HL-60/S4 (cell line): ENCODE measurements at regions not wholly inside any gene's neighbourhood (a gene's known extent, or its start where the extent isn't known, plus 50 kb on each side); places are given as distances from the start of the nearest gene placed in this dataset.

Experiments used
- in situ Hi-C: fragments of 300-500 bp; cut with MboI; formaldehyde crosslinking; loops from 2 replicates; pipeline ENCODE4 v1.14.3; 2022; ENCODE audit warnings: low sequenced_read_pairs

- in situ Hi-C loops: loop anchor here (10.0 kb wide), 1 partner anchor 243 kb away; no protein-coding TSS in a partner anchor
These were observed 61.0 kb downstream of the GTPBP8 start for GRCh38 chr3:113051787-113052186.

DNA sequence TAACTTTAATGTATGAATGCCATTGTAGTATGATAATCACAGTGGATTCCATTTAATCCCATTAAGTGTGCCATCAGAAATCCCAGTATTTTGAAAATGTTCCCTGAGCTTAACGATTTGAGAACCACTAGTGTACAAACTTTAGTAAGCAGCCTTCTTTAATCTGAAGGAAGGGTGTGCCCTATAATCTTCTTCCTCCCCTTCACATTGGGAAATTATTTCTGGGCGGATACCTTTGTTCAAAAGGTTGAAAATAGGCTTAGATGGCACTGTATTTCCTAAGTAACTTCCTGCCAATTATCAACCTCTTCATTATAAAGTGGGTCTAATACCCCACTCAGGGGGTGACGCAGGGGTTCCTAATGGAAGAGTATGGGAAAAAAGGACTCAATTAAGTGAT lies 62.4 kb downstream of the GTPBP8 start:
- in situ Hi-C loops: loop anchor here (10.0 kb wide), 1 partner anchor 242 kb away; no protein-coding TSS in a partner anchor

- in situ Hi-C loops: loop anchor here (10.0 kb wide), 1 partner anchor 240 kb away; no protein-coding TSS in a partner anchor
These were observed 63.8 kb downstream of the GTPBP8 start for GRCh38 chr3:113054552-113054951.

- in situ Hi-C loops: loop anchor here (10.0 kb wide), 1 partner anchor 240 kb away; no protein-coding TSS in a partner anchor
These were observed 64.4 kb downstream of the GTPBP8 start for GRCh38 chr3:113055201-113055600.

DNA sequence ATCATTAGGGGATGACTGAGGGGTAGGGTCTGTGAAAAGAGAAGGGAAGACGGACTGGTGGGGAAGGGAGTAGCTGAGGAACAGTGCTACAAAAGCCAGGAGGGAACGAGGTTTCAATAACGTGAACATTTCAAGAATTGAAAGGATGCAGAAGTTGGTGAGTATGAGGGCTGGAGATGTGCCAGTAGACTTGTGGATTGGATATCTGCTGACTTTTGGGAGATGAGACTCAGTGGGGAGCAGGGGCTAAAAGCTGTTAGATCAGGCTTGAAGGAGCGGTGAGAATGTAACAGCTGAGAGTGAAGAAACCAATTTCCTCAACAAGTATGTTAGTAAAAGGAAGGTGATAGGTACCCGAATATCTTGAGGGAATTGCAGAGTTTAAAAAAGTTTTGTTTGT lies 65.2 kb downstream of the GTPBP8 start:
- in situ Hi-C loops: loop anchor here (10.0 kb wide), 1 partner anchor 239 kb away; no protein-coding TSS in a partner anchor

- in situ Hi-C loops: loop anchor here (10.0 kb wide), 1 partner anchor 238 kb away; no protein-coding TSS in a partner anchor
These were observed 66.3 kb downstream of the GTPBP8 start for GRCh38 chr3:113057117-113057516.

GRCh38 chr3:113058188-113058587 lies 67.4 kb downstream of the GTPBP8 start:
- in situ Hi-C loops: loop anchor here (10.0 kb wide), 1 partner anchor 237 kb away; no protein-coding TSS in a partner anchor

DNA sequence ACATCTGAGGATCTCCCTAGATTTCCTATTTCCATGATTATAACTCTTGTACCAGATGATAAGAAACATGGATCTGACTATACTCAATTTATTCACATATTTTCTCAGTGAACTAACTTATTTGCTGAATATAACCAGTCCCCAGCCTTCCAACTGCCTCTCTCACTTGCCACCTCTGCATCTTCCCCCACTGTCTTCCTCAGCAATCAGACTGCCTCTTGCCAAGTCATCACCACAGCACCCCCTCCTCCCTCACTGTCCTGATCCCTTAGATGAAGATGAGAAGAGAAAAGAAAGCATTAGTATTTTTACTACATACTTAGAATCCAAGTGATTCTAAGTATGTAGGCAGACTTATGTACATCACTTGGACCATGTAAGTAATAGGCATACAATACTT lies 71.9 kb downstream of the GTPBP8 start:
- in situ Hi-C loops: no loop called here

DNA sequence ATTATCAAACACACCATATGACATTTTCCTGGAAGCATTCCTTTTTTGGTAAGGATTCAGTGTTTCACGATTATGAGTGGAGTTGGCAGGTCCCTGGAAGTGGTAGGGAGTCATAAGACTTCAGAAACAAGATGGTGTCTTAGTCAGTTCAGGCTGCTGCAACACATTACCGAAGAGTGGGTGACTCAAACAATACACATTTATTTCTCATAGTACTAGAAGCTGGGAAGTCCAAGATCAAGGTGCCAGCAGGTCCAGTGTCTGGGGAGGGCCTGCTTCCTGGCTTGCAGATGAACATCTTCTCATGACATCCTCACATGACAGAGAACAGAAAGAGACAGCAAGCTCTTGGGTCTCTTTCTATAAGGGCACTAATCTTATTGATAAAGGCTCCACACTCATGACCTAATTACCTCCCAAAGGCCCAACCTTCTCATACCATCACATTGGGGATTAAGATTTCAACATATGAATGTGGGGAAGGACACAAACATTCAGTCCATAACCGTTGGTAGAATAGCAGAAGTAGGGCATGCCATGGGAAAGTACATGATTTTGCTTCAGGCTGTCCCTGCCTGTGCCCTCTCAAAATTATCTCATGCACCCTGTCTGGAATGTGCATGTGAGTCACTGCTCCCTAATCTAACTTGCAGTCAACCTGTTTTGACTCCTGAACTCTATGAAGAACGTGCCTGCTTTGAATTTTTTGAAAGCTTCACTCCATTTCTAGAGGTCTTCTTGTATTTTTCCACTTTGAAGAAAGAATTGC lies 72.5 kb downstream of the GTPBP8 start:
- in situ Hi-C loops: no loop called here

- in situ Hi-C loops: no loop called here
These were observed 73.4 kb downstream of the GTPBP8 start for GRCh38 chr3:113064183-113064582.

DNA sequence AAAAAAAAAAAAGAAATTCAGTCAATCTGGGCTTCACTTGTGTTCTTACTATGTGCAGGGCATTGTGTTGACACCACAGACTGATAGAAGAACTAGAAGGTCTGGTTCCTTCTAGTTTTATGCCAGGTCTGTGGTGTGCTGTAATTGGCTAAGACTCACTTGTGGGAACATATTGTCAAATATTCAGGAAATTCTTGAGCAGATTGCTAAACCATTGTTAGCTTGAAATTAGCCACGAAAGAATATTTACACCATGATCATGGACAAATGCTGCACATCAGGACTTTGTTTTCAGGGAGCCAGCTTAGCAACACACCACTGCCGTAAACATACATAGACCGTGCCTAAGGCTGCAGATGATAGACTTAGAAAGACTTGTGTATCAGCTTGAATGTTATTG lies 74.6 kb downstream of the GTPBP8 start:
- in situ Hi-C loops: no loop called here

- in situ Hi-C loops: no loop called here
These were observed 79.4 kb downstream of the GTPBP8 start for GRCh38 chr3:113070072-113070640.

DNA sequence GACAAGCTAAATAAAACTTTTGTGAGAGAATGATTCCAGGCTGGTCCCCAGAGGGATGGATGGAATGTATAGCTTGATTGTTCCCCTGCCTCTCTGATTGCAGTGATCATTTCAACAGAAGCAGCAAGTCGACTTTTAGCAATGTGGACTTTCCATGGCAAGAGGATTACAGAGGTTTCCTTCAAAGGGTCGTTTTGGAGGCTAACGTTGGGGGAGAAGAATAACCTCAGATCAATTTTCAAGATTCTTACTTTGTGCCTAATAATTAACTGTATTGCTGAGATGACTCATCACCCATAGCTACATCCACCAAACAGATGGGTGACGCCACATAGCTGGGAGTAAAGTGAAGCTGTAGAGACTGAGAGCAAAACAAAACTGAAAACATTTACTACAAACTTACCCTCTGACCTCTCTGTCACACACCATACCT lies 79.9 kb downstream of the GTPBP8 start:
- in situ Hi-C loops: no loop called here

DNA sequence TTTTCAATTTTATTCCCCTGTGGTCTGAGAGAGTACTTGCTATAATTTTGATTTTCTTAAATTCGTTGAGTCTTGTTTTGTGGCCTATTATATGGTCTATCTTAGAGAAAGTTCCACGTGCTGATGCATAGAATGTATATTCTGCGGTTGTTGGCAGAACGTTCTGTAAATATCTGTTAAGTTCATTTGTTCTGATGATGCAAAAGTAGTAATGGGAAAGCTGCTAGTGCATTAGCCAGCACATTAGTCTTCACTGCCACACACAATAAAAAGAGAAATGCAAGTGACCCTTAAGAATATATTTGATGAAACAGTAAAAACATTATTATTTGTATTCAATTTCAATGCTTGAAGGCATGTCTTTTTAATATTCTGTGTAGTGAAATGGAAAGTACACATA lies 84.8 kb downstream of the GTPBP8 start:
- in situ Hi-C loops: no loop called here

DNA sequence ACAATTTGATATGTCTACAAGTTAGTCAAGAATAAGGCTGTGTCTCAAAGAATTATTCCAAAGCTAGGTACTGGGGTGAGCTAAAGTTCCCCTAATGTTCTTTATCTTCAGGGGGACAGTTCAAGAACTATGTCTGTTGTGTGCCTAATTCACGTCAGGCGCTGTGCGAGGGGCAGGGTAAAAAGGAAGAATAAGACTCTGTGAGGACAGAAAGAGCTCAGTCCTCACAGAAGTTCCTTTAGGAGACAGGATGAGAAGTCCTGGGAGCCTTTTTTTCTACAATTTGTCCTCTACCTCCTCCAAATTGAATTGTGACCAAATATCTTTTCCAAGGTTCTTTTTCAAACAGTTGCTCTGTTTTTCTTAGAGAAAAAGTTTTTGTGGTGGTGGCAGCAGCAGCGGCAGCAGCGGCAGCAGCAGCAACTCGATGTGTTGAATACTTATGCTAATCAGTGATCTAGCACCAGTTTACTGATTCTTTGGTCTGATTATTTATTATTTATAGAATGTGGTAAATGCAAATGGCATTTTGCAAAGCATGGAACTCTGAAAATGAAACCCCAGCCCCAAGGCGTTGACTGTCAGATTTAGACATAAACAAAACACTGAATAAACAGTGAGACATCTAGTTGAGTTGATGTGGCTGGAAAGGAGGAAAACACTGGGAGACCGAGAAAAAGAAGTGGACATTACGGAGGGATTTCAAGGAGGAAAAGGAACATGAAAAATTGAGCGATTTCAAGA lies 88.6 kb downstream of the GTPBP8 start:
- in situ Hi-C loops: no loop called here

DNA sequence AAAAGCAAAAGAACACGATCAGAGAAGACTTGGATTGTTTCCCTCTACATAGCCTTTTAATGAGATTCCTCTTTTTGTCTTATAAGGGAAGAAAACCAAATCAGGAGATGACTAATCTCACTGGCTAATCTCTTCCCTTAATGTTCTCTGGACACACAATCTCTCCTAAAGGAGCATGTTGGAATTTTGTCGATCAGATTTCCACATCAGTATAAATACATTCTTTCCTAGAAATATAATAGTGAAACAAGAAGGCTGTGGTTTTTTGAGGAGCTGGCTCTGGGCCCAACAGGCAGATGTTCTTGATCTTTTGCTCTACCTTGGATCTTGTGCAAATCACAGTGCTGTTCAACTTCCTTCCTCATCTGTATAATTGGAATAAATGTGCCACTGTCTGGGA lies 94.0 kb downstream of the GTPBP8 start:
- in situ Hi-C loops: no loop called here

- in situ Hi-C loops: no loop called here
These were observed 96.0 kb downstream of the GTPBP8 start for GRCh38 chr3:113086560-113087461.

DNA sequence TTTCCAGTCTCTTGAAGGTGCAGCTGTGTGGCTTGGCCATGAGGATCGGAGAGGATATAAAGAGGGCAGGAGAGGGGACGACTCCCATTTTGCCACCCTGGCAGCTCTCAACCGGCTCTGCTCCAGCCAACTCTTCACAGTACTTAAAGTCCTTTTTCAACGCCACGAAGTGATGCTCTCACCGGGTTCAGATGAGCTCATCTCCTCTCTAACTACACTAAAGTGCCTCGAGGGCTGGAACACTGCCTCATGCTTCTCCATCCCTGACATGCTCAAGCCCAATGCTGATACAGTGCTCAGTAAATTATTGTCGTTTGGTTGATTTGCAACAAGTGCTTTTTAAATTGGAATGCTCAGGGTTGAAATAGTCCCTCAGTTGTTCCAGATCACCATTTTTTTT lies 97.8 kb downstream of the GTPBP8 start:
- in situ Hi-C loops: no loop called here

- in situ Hi-C loops: no loop called here
These were observed 100.6 kb downstream of the GTPBP8 start for GRCh38 chr3:113091417-113091816.

DNA sequence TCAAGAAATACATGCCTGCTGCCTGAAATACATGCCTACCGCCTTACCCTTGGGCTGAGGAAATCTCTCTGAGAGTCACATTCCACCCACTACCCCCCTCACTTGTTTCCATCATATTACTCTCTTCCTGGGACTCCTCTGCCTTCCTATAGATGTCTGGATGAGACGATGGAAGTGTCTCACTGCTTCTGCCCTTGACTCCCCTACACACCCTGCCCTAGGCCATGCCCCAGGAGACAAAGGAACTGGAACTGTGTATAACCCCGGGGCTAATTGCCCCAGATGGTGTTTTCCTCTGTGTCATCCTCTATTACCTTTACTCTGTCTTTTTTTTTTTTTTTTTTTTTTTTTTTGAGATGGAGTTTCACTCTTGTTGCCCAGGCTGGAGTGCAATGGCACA lies 102.0 kb downstream of the GTPBP8 start:
- in situ Hi-C loops: no loop called here
